ENCODE measurements at regions not wholly inside any gene's neighbourhood (a gene's known extent, or its start where the extent isn't known, plus 50 kb on each side); places are given as distances from the start of the nearest gene placed in this dataset.

GRCh38 chr12:131397493-131398181, 313.3 kb upstream of the SFSWAP start:
- Histone ChIP-seq H4K8ac (ENCODE audit: extremely low read depth, insufficient read depth, low read length) (no peak overlapping the region), H2BK5ac (ENCODE audit: low read depth, low read length) (no peak overlapping the region), H2BK12ac (ENCODE audit: low read depth, low read length) (no peak overlapping the region), H3K14ac (ENCODE audit: insufficient read length) (no peak overlapping the region), H3K79me1 (ENCODE audit: low read depth, low read length) (no peaks in the 10 kb centered on the region), H3K27me3 (replicated peaks in 1 of 4; ENCODE audit: control insufficient read depth in 3 of 4, extremely low read depth in 1 of 4, insufficient read depth in 3 of 4, low read length in 3 of 4) (no peaks in the 10 kb centered on the region; a peak in 1 of 7 replicates), H2BK120ac (replicated peaks; ENCODE audit: low read depth, low read length) (no peak overlapping the region), H2BK15ac (ENCODE audit: low read length) (no peak overlapping the region), H2AFZ (ENCODE audit: low read length) (no peak overlapping the region), H3K4ac (replicated peaks; ENCODE audit: insufficient read length, low read depth, low read length) (no peak overlapping the region), H3K4me2 (ENCODE audit: insufficient read depth in 1 of 2, low read depth in 2 of 2, low read length in 2 of 2) (no peak overlapping the region), H4K91ac (replicated peaks; ENCODE audit: insufficient read length, low read length) (no peak overlapping the region), H3K4me3 (ENCODE audit: extremely low read depth in 1 of 4, insufficient read depth in 2 of 4, low read depth in 3 of 4, low read length in 4 of 4) (no peak overlapping the region), H3K9me3 (ENCODE audit: insufficient read depth in 2 of 2, low read depth in 1 of 2, low read length in 1 of 2) (peaks cover 32 to 33% of the 10 kb centered on the region in 2 experiments), H3K23ac (ENCODE audit: insufficient read length) (no peak overlapping the region), H3K36me3 (ENCODE audit: control insufficient read depth in 2 of 4, insufficient read depth in 4 of 4, low read length in 3 of 4) (no peaks in the 10 kb centered on the region), H4K20me1 (replicated peaks in 1 of 2; ENCODE audit: control insufficient read depth in 1 of 2, insufficient read depth in 2 of 2, low read length in 2 of 2) (peaks cover 0 to 5% of the 10 kb centered on the region in 2 experiments), H2BK20ac (ENCODE audit: low read length) (no peak overlapping the region), H3K18ac (ENCODE audit: extremely low read depth, low read length) (no peak overlapping the region), H3K56ac (replicated peaks; ENCODE audit: insufficient read length, low read depth, low read length) (no peak overlapping the region), H3K27ac (ENCODE audit: low read depth, low read length) (no peak overlapping the region), H3K4me1 (replicated peaks in 1 of 4; ENCODE audit: control insufficient read depth in 3 of 4, insufficient read depth in 4 of 4, low read length in 3 of 4) (no peaks in the 10 kb centered on the region), H3K9ac (replicated peaks in 1 of 4; ENCODE audit: extremely low read depth in 1 of 4, low read depth in 3 of 4, low read length in 3 of 4) (no peak overlapping the region), H3K79me2 (ENCODE audit: control insufficient read depth in 1 of 2, insufficient read depth in 2 of 2, low read length in 2 of 2) (no peaks in the 10 kb centered on the region), H3K23me2 (ENCODE audit: low read depth, low read length) (peaks cover 21% of the 10 kb centered on the region; the same call in 1 of the 2 replicates), H2AK5ac (ENCODE audit: low read depth, low read length) (no peak overlapping the region), H4K5ac (ENCODE audit: insufficient read length, low read depth, low read length) (no peak overlapping the region)
- DNase-seq (ENCODE audit: low read depth in 1 of 2, low spot score in 2 of 2) (no peak), FAIRE-seq (no peak)
- ChIA-PET CTCF (ENCODE audit: partially characterized antibody) (interaction anchor here (0.6 to 1.3 kb wide), 2 partner anchors 24 to 377 kb away, joined by 3 to 4 read pairs; no protein-coding TSS in a partner anchor), POLR2A (ENCODE audit: partially characterized antibody) (no interaction called here)
- WGBS, 2 experiments (ENCODE audit: extremely low coverage in 1 of 2, insufficient coverage in 1 of 2, insufficient read length in 1 of 2, insufficient replicate concordance in 2 of 2, low coverage in 1 of 2, low lambda C conversion rate in 2 of 2, missing lambda C conversion rate in 1 of 2) = 83% methylated on average over 5 of the region's 5 CpGs; no CpG with 5 or more reads in 1 of the 2 experiments
- no peak for TF ChIP-seq EZH2 (IDR thresholded peaks at IDR 0.05; ENCODE audit: low read depth, low read length, severe bottlenecking)
- TF ChIP-seq FOSL1 (IDR thresholded peaks at IDR 0.05; ENCODE audit: insufficient read depth, low read depth, low read length) = no peak
- no peak for TF ChIP-seq RBBP5 (IDR thresholded peaks at IDR 0.05; ENCODE audit: borderline replicate concordance, low read depth, low read length)
- no peak for TF ChIP-seq BRCA1 (IDR thresholded peaks at IDR 0.05; ENCODE audit: low read depth, low read length)
- TF ChIP-seq CREB1 (IDR thresholded peaks at IDR 0.05) = no peak
- no peak for TF ChIP-seq CHD2 (IDR thresholded peaks at IDR 0.05; ENCODE audit: low read length)

Data from H1 (cell line).